GM12878 (cell line): ENCODE measurements at regions not wholly inside any gene's neighbourhood (a gene's known extent, or its start where the extent isn't known, plus 50 kb on each side); places are given as distances from the start of the nearest gene placed in this dataset. TPM values are rescaled to one million over a fixed set of nuclear protein-coding genes. Genes with fewer than 3 reads are reported as not detected.

Source experiments
- ATAC-seq: fragments of 200-7000 bp; cut with Tn5 transposase; 3 replicates; pipeline ENCODE4 v1.9.1; 2020; ENCODE audit warnings: mild to moderate bottlenecking, moderate library complexity
- BruUV-seq: library from RNA; stranded (reverse); fragments of 400-500 nt; replicated peaks from 2 replicates; lab custom pipeline; 2021; lab: Mats Ljungman, UMichigan
- CTCF ChIA-PET: fragments of 300-600 bp; sonication (Branson Sonifier 250); formaldehyde crosslinking; extraction: SDS; loops from one replicate; lab custom pipeline; 2021; ENCODE audit warnings: inconsistent platforms; lab: Yijun Ruan, JAX
- POLR2A ChIA-PET: fragments of 350-600 bp; formaldehyde crosslinking; extraction: SDS; loops from one replicate; lab custom pipeline; 2021; ENCODE audit warnings: inconsistent platforms; lab: Charles Lee
- RAD21 ChIA-PET: fragments of 300-600 bp; sonication (Branson Sonifier 250); formaldehyde crosslinking; loops from one replicate; lab custom pipeline; 2023; ENCODE audit warnings: antibody characterized with exemption; ENCODE audit not compliant: unreplicated experiment; lab: Charles Lee
- SMC1A ChIA-PET: fragments of 300-600 bp; sonication (Branson Sonifier 250); formaldehyde crosslinking; loops from one replicate; lab custom pipeline; 2023; ENCODE audit not compliant: unreplicated experiment, uncharacterized antibody; lab: Charles Lee
- DNase-seq: peaks from one replicate; pipeline ENCODE4 v3.0.0-alpha.2; 2011; ENCODE audit warnings: low read depth, low spot score
- FAIRE-seq: peaks from 3 replicates; lab custom pipeline; 2011; peaks lifted over from hg19 to GRCh38; lab: Jason Lieb, UNC
- H2AFZ ChIP-seq: 2 replicates; pipeline ENCODE4 v1.6.0; 2011; ENCODE audit warnings: low read depth, low read length, control low read depth; ENCODE audit not compliant: control insufficient read depth
- H3K27ac ChIP-seq: 2 replicates; pipeline ENCODE4 v1.5.1; 2011; ENCODE audit warnings: control low read depth; ENCODE audit not compliant: control insufficient read depth, insufficient read depth
- H3K27me3 ChIP-seq, 2 experiments: replicated peaks in 1 of 2; 2 replicates each; pipeline versions ENCODE4 v1.6.0 to v1.6.1; 2011; ENCODE audit warnings: low read length in 1 of 2; ENCODE audit not compliant: control insufficient read depth in 2 of 2, insufficient read depth in 2 of 2
- H3K36me3 ChIP-seq, 2 experiments: 2 replicates each; pipeline ENCODE4 v1.5.1; 2011; ENCODE audit warnings: low read length in 1 of 2; ENCODE audit not compliant: control insufficient read depth in 2 of 2, insufficient read depth in 2 of 2
- H3K4me1 ChIP-seq: 2 replicates; pipeline ENCODE4 v1.6.1; 2011; ENCODE audit warnings: mild to moderate bottlenecking, low read length, moderate library complexity, mixed read lengths; ENCODE audit not compliant: control insufficient read depth, insufficient read depth
- H3K4me2 ChIP-seq: 2 replicates; pipeline ENCODE4 v1.6.0; 2011; ENCODE audit warnings: control low read depth; ENCODE audit not compliant: control insufficient read depth, insufficient read depth
- H3K4me3 ChIP-seq: fragments of 200-600 bp; sonication (generic); 2 replicates; pipeline ENCODE4 v1.5.1; 2016
- H3K79me2 ChIP-seq: 2 replicates; pipeline ENCODE4 v1.6.0; 2011; ENCODE audit warnings: low read length; ENCODE audit not compliant: control insufficient read depth, insufficient read depth
- H3K9ac ChIP-seq: 2 replicates; pipeline ENCODE4 v1.8.0; 2011; ENCODE audit warnings: low read length, control low read depth, mixed read lengths; ENCODE audit not compliant: control insufficient read depth, insufficient read depth
- H3K9me3 ChIP-seq: replicated peaks from 3 replicates; pipeline ENCODE4 v1.5.1; 2011; ENCODE audit warnings: mild to moderate bottlenecking, low read length; ENCODE audit not compliant: control insufficient read depth, insufficient read depth
- H4K20me1 ChIP-seq: 2 replicates; pipeline ENCODE4 v1.6.0; 2011; ENCODE audit not compliant: control insufficient read depth, insufficient read depth
- CBX3 ChIP-seq: fragments of 200-600 bp; sonication (generic); IDR thresholded peaks from 2 replicates; pipeline ENCODE4 v1.6.1; 2016; ENCODE audit warnings: low read depth, borderline replicate concordance
- GATAD2B ChIP-seq: fragments of 450-650 bp; conservative IDR thresholded peaks from 2 replicates; pipeline ENCODE4 v1.6.1; 2017; ENCODE audit warnings: low read depth, mild to moderate bottlenecking, moderate library complexity
- HCFC1 ChIP-seq: fragments of 150-350 bp; IDR thresholded peaks from 2 replicates; pipeline ENCODE4 v1.6.1; 2014; ENCODE audit warnings: low read length
- IRF4 ChIP-seq: IDR thresholded peaks from 2 replicates; pipeline ENCODE4 v1.6.1; 2011; ENCODE audit warnings: low read depth, low read length
- JUND ChIP-seq: IDR thresholded peaks from 2 replicates; pipeline ENCODE4 v1.6.1; 2012; ENCODE audit warnings: low read depth, mild to moderate bottlenecking, low read length, improper control_type of control experiment, moderate library complexity
- MYB ChIP-seq: fragments of 150-350 bp; IDR thresholded peaks from 2 replicates; pipeline ENCODE4 v1.6.1; 2014; ENCODE audit warnings: mild to moderate bottlenecking, low read depth, low read length, borderline replicate concordance
- PBX3 ChIP-seq: IDR thresholded peaks from 2 replicates; pipeline ENCODE4 v1.6.1; 2011; ENCODE audit warnings: mild to moderate bottlenecking, low read depth, low read length, moderate library complexity; ENCODE audit not compliant: insufficient replicate concordance
- SIN3A ChIP-seq: IDR thresholded peaks from 2 replicates; pipeline ENCODE4 v1.6.1; 2012; ENCODE audit warnings: low read depth, low read length, improper control_type of control experiment
- SMC3 ChIP-seq: IDR thresholded peaks from 2 replicates; pipeline ENCODE4 v1.6.1; 2011; ENCODE audit warnings: low read length, improper control_type of control experiment, borderline replicate concordance
- SREBF2 ChIP-seq: IDR thresholded peaks from 2 replicates; pipeline ENCODE4 v1.6.1; 2012; ENCODE audit warnings: mild to moderate bottlenecking, low read length
- TCF3 ChIP-seq: IDR thresholded peaks from 2 replicates; pipeline ENCODE4 v1.6.1; 2012; ENCODE audit warnings: low read depth, mild to moderate bottlenecking, low read length, borderline replicate concordance; ENCODE audit not compliant: insufficient read depth
- TCF7 ChIP-seq: IDR thresholded peaks from 2 replicates; pipeline ENCODE4 v1.6.1; 2014; ENCODE audit warnings: antibody characterized with exemption, borderline replicate concordance
- ZBTB33 ChIP-seq: fragments of 450-650 bp; IDR thresholded peaks from 2 replicates; pipeline ENCODE4 v1.6.1; 2017; ENCODE audit warnings: mild to moderate bottlenecking
- ZNF622 ChIP-seq: fragments of 450-650 bp; IDR thresholded peaks from 2 replicates; pipeline ENCODE4 v1.6.1; 2017; ENCODE audit warnings: mild to moderate bottlenecking, inconsistent platforms
- WGBS: methylation state at CpG from one replicate; pipeline ENCODE4 v1.1.6; 2016; ENCODE audit warnings: low lambda C conversion rate; ENCODE audit not compliant: insufficient replicate concordance, insufficient coverage; ENCODE audit errors: missing lambda C conversion rate; 5-methylcytosine and 5-hydroxymethylcytosine counted together
- in situ Hi-C: fragments of 300-500 bp; cut with MboI; formaldehyde crosslinking; loops from 9 replicates; pipeline ENCODE4 v1.14.3; 2018; ENCODE audit warnings: mixed read lengths
- intact Hi-C: fragments of 100-400 bp; cut with micrococcal nuclease; formaldehyde crosslinking; loops from one replicate; pipeline ENCODE4 v1.14.2; 2022; ENCODE audit not compliant: unreplicated experiment
- microRNA counts: library from miRNA; unstranded; fragments of <30 nt; microRNA quantifications from one replicate; lab custom pipeline; 2016
- microRNA-seq: library from miRNA; unstranded; fragments of <30 nt; microRNA quantifications from one replicate; pipeline ENCODE4, GENCODE V29; 2018
- small RNA-seq: library from RNA; depleted of rRNA; stranded (forward); fragments of <200 nt; gene quantifications from one replicate; pipeline ENCODE3, GENCODE V24; 2014

GRCh38 chr6:155505608-155505989 lies 50.0 kb upstream of the NOX3 start:
- 69% methylated on average over 2 of the region's 2 CpGs for WGBS

More at GRCh38 chr6:155505608-155505989, 50.0 kb upstream of the NOX3 start:
- H3K9ac ChIP-seq: no peak overlapping the region
- FAIRE-seq: no peak
- H3K9me3 ChIP-seq: no peaks in the 10 kb centered on the region
- no peak overlapping the region for H3K4me3 ChIP-seq
- H3K79me2 ChIP-seq: no peaks in the 10 kb centered on the region
- no peaks in the 10 kb centered on the region for H3K36me3 ChIP-seq
- in situ Hi-C loops (no loop called here), intact Hi-C loops (no loop called here)
- TF ChIP-seq HCFC1 (no peak), MYB (no peak), CBX3 (no peak), SREBF2 (no peak), TCF3 (no peak), SIN3A (no peak), SMC3 (no peak), TCF7 (no peak), IRF4 (no peak), ZNF622 (no peak), ZBTB33 (no peak), JUND (no peak), PBX3 (no peak), GATAD2B (no peak)
- no peaks in the 10 kb centered on the region for H3K27me3 ChIP-seq
- BruUV-seq: no TSS peak
- ChIA-PET POLR2A (interaction anchor here (0.7 kb wide), 2 partner anchors 11 to 1537 kb away, joined by 3 read pairs; no protein-coding TSS in a partner anchor), RAD21 (interaction anchor here (0.9 to 1.2 kb wide), 2 partner anchors 176 to 178 kb away, joined by 3 to 4 read pairs; no protein-coding TSS in a partner anchor), SMC1A (interaction anchor here (1.2 to 1.7 kb wide), 3 partner anchors 19 to 183 kb away, joined by 3 to 7 read pairs (median 4); no protein-coding TSS in a partner anchor), CTCF (interaction anchor here (1.3 kb wide), 1 partner anchor 23 kb away, joined by 5 read pairs; no protein-coding TSS in a partner anchor)
- no peak overlapping the region for H3K4me2 ChIP-seq
- ATAC-seq: no peak
- H3K27ac ChIP-seq: no peak overlapping the region
- no peak overlapping the region for H2AFZ ChIP-seq
- DNase-seq: no peak
- H4K20me1 ChIP-seq: no peaks in the 10 kb centered on the region
- H3K4me1 ChIP-seq: no peaks in the 10 kb centered on the region; the same call in 1 of the 2 replicates

MicroRNAs in the stretch of these regions (microRNA counts, 767-probe panel; counts per million panel counts)
- microRNA hsa-miR-1202 (lab: Ali Mortazavi, UCI): 1,438 counts per million, percentile 53 among the panel's probes with 10 or more counts

Small RNA genes in the stretch of these regions (microRNA-seq; reads per million reads assigned to microRNA genes)
- gene MIR1202: not detected

Small RNA genes in the stretch of these regions (small RNA-seq; reads per million reads assigned to genes)
- gene MIR1202: not detected
- not detected for gene RNU7-152P
- 0.16 reads per million for gene SNORD28B
